ENCODE measurements at regions not wholly inside any gene's neighbourhood (a gene's known extent, or its start where the extent isn't known, plus 50 kb on each side); places are given as distances from the start of the nearest gene placed in this dataset.
"Not testable (repeated sequence)": the region's sequence is repeated elsewhere in the genome, so short reads cannot be mapped to it uniquely, and the experiment has no call there.

- Histone ChIP-seq H3K4me3 (no peak overlapping the region), H3K27ac (no peak overlapping the region)
Measured at GRCh38 chrX:46374371-46374770, 170.8 kb downstream of the ZNF674 start.

GRCh38 chrX:46367491-46367890 is 177.7 kb downstream of the ZNF674 start:
- H3K27ac ChIP-seq, result no peak overlapping the region

GRCh38 chrX:46366381-46367207 is 178.6 kb downstream of the ZNF674 start:
- H3K27ac ChIP-seq, result no peak overlapping the region
- H3K4me3 ChIP-seq, result no peak overlapping the region

More at GRCh38 chrX:46367491-46367890, 177.7 kb downstream of the ZNF674 start:
- H3K4me3 ChIP-seq, result no peak overlapping the region

- Histone ChIP-seq H3K27ac (no peak overlapping the region), H3K4me3 (no peak overlapping the region)
Measured at GRCh38 chrX:46354481-46354880, 190.7 kb downstream of the ZNF674 start.

- no peak overlapping the region for H3K4me3 ChIP-seq
- no peak overlapping the region for H3K27ac ChIP-seq
Measured at GRCh38 chrX:46341767-46342322, 203.4 kb downstream of the ZNF674 start.

GRCh38 chrX:46340696-46341095 is 204.5 kb downstream of the ZNF674 start:
- H3K27ac ChIP-seq, result no peak overlapping the region
- H3K4me3 ChIP-seq, result no peak overlapping the region

- Histone ChIP-seq H3K4me3 (no peak overlapping the region), H3K27ac (no peak overlapping the region)
Measured at GRCh38 chrX:46333550-46333949, 211.7 kb downstream of the ZNF674 start.

- Histone ChIP-seq H3K4me3 (no peak overlapping the region), H3K27ac (no peak overlapping the region)
Measured at GRCh38 chrX:46330981-46331380, 214.2 kb downstream of the ZNF674 start.

- Histone ChIP-seq H3K4me3 (no peak overlapping the region), H3K27ac (no peak overlapping the region)
Measured at GRCh38 chrX:46330513-46330912, 214.7 kb downstream of the ZNF674 start.

GRCh38 chrX:46328133-46328532 is 217.1 kb downstream of the ZNF674 start:
- no peak overlapping the region for H3K27ac ChIP-seq
- no peak overlapping the region for H3K4me3 ChIP-seq

- H3K27ac ChIP-seq, result peak overlapping the region in 2 of 21 experiments; percentile 17 to 29
- H3K4me3 ChIP-seq, result no peak overlapping the region
Measured at GRCh38 chrX:46327566-46328115, 217.6 kb downstream of the ZNF674 start.

- H3K4me3 ChIP-seq, result no peak overlapping the region
- H3K27ac ChIP-seq, result peak overlapping the region in 1 of 21 experiments; percentile 4
Measured at GRCh38 chrX:46326161-46326560, 219.1 kb downstream of the ZNF674 start.

GRCh38 chrX:46325312-46325877 is 219.8 kb downstream of the ZNF674 start:
- no peak overlapping the region for H3K4me3 ChIP-seq
- peak overlapping the region in 3 of 21 experiments; percentile 9 to 58 (median 13) for H3K27ac ChIP-seq

- H3K27ac ChIP-seq, result no peak overlapping the region
- no peak overlapping the region for H3K4me3 ChIP-seq
Measured at GRCh38 chrX:46324166-46324565, 221.1 kb downstream of the ZNF674 start.

GRCh38 chrX:46322929-46323328 is 222.3 kb downstream of the ZNF674 start:
- H3K4me3 ChIP-seq, H3K27ac ChIP-seq: not testable (repeated sequence)

- Histone ChIP-seq H3K4me3 (no peak overlapping the region), H3K27ac (no peak overlapping the region)
Measured at GRCh38 chrX:46321676-46322075, 223.5 kb downstream of the ZNF674 start.

- peak overlapping the region in 1 of 21 experiments; percentile 51 for H3K27ac ChIP-seq
- no peak overlapping the region for H3K4me3 ChIP-seq
Measured at GRCh38 chrX:46319750-46320149, 225.5 kb downstream of the ZNF674 start.

- Histone ChIP-seq H3K27ac (no peak overlapping the region), H3K4me3 (no peak overlapping the region)
Measured at GRCh38 chrX:46318551-46318950, 226.7 kb downstream of the ZNF674 start.

GRCh38 chrX:46317163-46317562 is 228.1 kb downstream of the ZNF674 start:
- Histone ChIP-seq H3K4me3 (no peak overlapping the region), H3K27ac (no peak overlapping the region)

- Histone ChIP-seq H3K27ac (peak overlapping the region in 8 of 21 experiments; percentile 25 to 60 (median 52)), H3K4me3 (no peak overlapping the region)
Measured at GRCh38 chrX:46311581-46312120, 233.6 kb downstream of the ZNF674 start.

All from skin epidermis (tissue), 12 donors.